Mucosa of gallbladder (tissue), 1 donor: ENCODE measurements at regions not wholly inside any gene's neighbourhood (a gene's known extent, or its start where the extent isn't known, plus 50 kb on each side); places are given as distances from the start of the nearest gene placed in this dataset.
"Not testable (repeated sequence)": the region's sequence is repeated elsewhere in the genome, so short reads cannot be mapped to it uniquely, and the experiment has no call there.

Experiments used
- DNase-seq: peaks from one replicate; pipeline ENCODE4 v3.0.0-alpha.2; 2020; ENCODE audit warnings: low spot score
- donor health status: DM: no; HTN: no; CAD: no.

- DNase-seq: no peak
These were observed 429.2 kb upstream of the HS3ST1 start for GRCh38 chr4:11857881-11858280.

DNA sequence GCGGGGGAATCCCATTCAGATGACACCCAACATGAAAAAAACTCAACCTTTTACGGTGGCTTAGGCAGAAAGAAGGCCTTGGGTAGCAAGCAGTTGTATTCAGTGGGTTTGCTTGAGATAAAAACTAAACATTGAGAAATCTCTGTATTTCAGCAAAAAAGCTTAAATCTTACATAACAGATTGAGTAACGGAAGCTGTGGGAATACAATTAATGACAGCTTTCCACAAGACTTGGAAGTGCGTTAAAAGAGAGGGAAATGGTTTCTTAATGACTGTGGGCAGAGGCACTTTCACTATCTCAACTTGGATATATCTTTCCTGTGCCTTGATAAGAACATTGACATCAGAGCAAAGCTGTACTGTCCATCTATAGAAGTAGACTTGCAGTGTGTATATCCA, 418.5 kb upstream of the HS3ST1 start:
- no peak for DNase-seq

DNA sequence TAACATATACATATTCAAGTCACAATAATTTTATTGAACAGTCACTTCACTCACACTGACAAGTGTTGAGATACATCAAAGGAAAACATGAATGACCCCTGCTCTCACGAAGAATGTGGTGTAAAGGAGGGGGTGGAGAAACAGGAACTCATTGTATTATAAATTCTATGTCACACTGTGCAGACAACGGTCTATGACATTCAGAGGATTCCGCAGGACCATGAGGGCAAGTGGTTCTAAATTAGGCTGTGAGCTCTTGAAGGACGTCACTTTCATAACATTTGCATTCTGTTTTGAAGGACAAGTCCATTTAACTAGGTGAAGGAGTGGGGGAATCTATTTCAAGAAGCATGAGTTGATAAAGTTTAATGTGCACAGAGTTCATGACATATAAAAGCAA, 415.2 kb upstream of the HS3ST1 start:
- no peak for DNase-seq

DNA sequence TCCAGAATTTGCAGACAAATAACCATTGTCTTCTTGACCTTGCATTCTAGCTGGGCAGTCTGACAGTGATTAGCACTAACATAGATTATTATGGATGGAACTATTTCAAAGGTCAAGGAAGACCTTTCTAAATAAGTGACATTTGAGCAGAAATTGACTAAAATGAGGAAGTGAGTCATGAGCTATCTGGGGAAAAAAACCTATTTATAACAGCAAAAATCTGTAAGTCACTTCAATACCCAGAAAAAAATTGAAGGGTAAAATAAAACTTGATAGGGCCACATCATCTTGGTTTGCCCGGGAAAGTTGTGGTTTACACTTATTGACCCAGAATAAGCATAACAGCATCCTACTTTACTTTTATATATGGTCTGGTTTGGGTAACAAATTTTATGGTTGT, 414.6 kb upstream of the HS3ST1 start:
- DNase-seq: no peak

DNA sequence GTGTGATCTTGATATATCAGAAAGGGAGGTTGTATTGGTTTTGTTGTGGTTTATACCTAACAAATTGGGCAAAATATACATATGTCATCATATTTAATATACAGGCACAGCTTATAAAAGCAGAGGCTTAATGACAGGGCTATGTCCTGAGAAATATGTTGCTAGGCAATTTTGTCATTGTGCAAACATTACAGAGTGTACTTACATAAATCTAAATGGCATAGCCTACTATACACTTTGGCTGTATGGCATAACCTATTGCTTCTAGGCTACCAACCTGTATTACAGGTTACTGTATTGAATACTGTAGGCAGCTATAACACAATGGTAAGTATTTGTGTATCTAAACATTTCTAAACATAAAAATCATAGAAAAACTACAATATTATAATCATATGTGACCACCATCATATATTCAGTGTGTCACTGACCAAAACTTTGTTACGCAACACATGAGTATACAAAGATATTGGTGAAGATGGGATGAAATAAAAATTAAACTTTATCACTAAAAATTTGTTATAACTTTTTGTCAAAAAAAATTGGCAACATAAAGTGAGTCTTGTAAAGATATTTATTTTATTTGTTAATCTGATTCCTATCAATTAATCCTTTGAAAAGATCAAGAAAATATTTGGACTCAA, 414.0 kb upstream of the HS3ST1 start:
- no peak for DNase-seq

GRCh38 chr4:11839889-11840288, 411.2 kb upstream of the HS3ST1 start:
- no peak for DNase-seq

- DNase-seq: no peak
These were observed 403.0 kb upstream of the HS3ST1 start for GRCh38 chr4:11831739-11832138.

DNA sequence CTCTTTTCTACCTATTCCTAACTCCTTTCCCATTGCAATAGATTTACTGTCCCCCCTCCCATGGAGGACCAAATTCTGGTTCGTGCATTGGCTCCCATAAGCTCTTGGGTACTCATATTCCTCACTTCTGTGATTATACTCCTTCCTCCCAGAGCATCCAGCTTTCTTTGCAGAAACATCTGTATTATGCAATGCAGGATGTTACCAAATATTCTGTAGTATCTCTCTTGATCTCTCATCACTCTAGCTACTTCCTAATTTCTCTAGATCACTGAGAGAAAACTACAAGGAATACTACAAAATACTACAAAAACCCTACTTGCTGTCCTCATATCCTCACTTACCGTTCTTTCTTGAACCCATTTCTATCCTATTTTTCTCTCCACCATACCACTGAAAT, 395.9 kb upstream of the HS3ST1 start:
- DNase-seq: no peak

GRCh38 chr4:11821772-11822430, 393.2 kb upstream of the HS3ST1 start:
- no peak for DNase-seq

DNA sequence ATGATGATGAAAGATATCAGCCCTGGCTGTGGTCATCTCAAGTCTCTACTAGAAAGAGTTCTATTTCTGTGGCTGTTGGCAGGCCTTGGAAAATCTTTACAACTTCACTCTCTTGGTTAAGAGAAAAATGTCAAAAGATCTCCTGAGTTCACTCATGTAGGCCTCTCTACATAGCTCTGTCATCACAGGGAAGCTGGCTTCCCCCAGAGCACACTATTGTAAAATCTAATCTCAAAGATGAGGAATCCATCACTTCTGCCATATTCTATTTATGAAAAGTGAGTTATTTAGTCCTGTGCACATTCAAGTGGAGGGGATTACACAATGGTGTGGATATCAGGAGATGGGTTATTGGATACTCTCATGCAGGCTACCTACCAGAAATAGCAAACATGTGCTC, 388.4 kb upstream of the HS3ST1 start:
- DNase-seq: no peak

DNA sequence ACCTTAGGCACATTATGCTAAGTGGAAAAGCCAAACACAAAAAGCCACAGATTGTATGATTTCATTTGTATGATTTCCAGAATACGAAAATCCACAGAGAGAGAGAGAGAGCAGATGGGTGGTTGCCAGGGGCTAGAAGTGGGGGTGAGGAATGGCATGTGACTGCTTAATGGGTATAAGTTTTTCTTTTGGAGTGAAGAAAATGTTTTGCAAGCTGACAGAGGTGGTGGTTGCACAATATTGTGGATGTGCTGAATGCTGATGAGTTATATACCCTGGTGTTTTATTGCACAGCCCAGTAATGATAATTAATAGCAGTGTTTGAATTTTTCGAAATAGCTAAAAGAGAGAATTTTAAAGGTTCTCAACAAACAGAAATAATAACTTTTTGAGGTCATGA, 386.1 kb upstream of the HS3ST1 start:
- DNase-seq: no peak

DNA sequence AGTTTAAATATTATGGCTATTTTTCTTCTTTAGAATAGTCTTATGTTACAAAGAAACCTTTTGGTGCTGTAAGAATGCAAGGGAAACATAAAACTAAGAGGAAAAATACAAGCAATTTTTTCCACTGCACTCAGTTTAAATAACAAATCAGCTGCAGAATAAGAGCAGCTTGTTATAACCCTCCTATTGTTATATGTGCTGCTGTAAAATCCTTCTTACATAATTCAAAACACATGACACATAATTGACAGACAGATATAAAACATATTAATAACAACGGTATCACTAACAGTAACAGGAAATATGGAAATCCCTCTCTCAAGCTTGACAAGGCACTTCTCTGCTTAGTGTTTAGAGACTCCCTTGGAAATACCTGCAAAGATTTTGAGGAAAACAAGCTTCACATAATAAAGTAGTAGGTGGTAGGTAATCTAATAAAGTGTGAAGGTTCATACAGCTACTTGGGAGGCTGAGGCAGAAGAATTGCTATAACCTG, 385.3 kb upstream of the HS3ST1 start:
- DNase-seq: no peak

GRCh38 chr4:11811521-11811920, 382.8 kb upstream of the HS3ST1 start:
- DNase-seq: not testable (repeated sequence)

- DNase-seq: no peak
These were observed 377.1 kb upstream of the HS3ST1 start for GRCh38 chr4:11805842-11806241.

DNA sequence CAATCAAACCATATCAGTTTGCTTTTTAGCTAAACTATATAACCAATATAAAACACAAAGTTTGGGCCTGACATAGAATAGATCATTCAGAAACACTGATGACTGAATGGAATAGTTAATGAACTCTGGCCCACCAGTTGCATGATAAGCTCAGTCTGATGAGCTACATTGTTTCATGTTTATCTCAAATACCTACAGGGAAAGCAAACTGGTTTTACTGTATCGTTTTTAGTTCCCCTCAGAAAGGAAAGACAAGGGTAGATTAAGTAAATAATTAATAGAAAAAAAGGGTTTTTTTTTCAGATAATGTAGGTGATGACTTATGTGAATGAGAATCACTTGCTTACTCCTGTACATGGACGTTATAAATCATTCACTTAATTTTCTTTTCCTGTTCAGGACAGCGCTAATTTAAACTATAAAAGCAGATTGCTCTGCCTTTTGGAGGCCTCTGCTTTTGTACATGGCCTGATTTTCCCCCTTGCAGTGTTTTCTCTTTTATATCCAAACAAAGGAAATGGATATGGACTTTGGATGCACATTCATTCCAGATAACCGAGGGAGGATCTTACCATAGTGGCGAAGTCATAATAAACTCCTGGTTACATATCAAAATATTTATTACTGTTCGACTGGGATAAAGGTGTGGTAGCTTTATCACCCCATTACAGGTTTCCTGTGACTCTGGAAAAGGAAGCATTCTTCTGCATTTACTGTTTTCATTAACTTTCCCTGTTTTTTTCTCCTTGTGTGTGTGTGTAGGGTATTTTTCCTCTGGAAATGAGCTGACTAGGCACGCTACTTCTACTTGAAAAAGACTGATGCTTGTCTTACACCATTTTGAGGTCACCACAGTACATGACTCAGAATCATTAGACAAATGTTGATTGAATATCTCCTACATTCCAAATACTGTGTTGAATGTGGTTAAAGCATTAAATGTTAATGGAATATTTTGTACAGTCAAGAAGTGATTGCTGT, 373.1 kb upstream of the HS3ST1 start:
- DNase-seq: no peak

- DNase-seq: no peak
These were observed 370.5 kb upstream of the HS3ST1 start for GRCh38 chr4:11799196-11799595.

GRCh38 chr4:11791797-11792196, 363.1 kb upstream of the HS3ST1 start:
- DNase-seq: no peak

- DNase-seq: no peak
These were observed 361.5 kb upstream of the HS3ST1 start for GRCh38 chr4:11790230-11790629.

- no peak for DNase-seq
These were observed 354.9 kb upstream of the HS3ST1 start for GRCh38 chr4:11783588-11783987.

- DNase-seq: no peak
These were observed 354.2 kb upstream of the HS3ST1 start for GRCh38 chr4:11782859-11783258.

DNA sequence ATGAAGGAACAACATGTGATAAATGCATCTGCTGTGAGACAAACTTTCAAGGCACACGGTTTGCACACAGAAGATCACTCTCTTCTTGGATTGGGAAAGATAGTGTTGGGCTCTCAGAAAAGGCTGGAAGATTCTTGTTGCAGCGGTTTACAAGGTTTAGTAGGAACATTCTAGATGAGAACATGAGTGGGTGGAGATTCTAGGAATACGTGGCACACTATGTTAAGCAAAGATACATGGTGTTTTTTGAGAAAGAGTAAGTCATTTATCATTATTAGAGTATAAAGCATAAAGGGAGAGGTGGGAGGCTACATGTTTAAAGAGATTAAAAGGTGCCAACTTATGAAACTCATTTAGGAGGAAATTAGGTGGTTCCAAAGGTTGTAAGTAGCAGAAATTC, 348.8 kb upstream of the HS3ST1 start:
- DNase-seq: no peak

GRCh38 chr4:11774346-11774745, 345.7 kb upstream of the HS3ST1 start:
- no peak for DNase-seq

DNA sequence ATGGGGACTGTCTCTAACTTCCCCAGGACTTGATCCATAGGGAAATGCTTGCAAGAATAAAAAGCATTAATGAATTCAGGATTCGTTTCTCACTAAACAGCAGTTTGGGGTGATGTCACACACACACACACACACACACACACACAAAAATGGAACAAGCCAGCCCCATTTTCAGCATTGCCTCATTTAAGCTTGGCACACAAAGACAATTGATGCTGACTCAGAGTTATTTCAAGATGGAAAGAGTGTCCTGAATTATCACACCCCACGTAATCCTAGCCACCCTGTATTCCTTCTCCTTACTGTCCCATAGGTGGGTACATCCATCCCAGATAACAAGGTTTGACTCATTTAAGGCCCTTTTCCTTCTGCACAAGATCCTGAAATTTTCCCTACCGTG, 345.1 kb upstream of the HS3ST1 start:
- DNase-seq: no peak
